T-helper 2 cell treated with Interferon-gamma antibody and Interleukin-4, amounts not matched to agents 5 μg/mL and 100 μg/mL, for 36 hours (primary cell): ENCODE measurements at regions not wholly inside any gene's neighbourhood (a gene's known extent, or its start where the extent isn't known, plus 50 kb on each side); places are given as distances from the start of the nearest gene placed in this dataset.

Experiments
- DNase-seq: peaks from one replicate; pipeline ENCODE4 v3.0.0; 2021; ENCODE audit warnings: low spot score
- H3K27ac Mint-ChIP-seq: one replicate; pipeline ENCODE4 v1.8.0; 2021; ENCODE audit warnings: mild to moderate bottlenecking, mixed read lengths
- H3K27me3 Mint-ChIP-seq: one replicate; pipeline ENCODE4 v1.8.0; 2021; ENCODE audit warnings: low read depth, mixed read lengths
- H3K36me3 Mint-ChIP-seq: one replicate; pipeline ENCODE4 v1.8.0; 2021; ENCODE audit warnings: low read depth, mixed read lengths
- H3K4me1 Mint-ChIP-seq: one replicate; pipeline ENCODE4 v1.8.0; 2021; ENCODE audit warnings: low read depth, mixed read lengths
- H3K4me3 Mint-ChIP-seq: one replicate; pipeline ENCODE4 v1.8.0; 2022; ENCODE audit warnings: mild to moderate bottlenecking, moderate library complexity, mixed read lengths
- H3K9me3 Mint-ChIP-seq: one replicate; pipeline ENCODE4 v1.8.0; 2021; ENCODE audit warnings: mixed read lengths

GRCh38 chr3:88586121-88586640, 436.4 kb downstream of the C3orf38 start:
- peaks cover 7% of the 10 kb centered on the region for H3K9me3 Mint-ChIP-seq
- no peak overlapping the region for H3K4me3 Mint-ChIP-seq
- no peaks in the 10 kb centered on the region for H3K4me1 Mint-ChIP-seq
- H3K27ac Mint-ChIP-seq: no peak overlapping the region
- DNase-seq: no peak
- H3K27me3 Mint-ChIP-seq: no peaks in the 10 kb centered on the region
- no peaks in the 10 kb centered on the region for H3K36me3 Mint-ChIP-seq

DNA sequence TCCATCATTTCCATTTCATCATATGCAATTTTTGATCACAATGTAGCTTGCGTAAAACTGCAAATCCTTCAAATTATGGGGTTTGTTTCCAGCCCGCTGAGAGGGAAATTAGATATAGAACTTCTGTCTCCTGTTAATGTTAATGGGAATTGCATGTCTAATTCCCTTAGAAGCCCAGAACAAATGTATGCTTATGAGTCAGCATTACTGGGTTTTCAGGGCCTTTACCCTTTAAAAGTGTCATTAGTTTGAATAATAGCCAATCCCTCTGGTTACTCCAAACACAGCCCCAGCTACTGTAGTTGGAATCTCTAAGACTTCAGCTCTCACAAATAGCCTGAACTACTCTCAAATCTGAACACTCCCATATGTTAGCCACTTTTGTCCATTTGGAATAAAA, 439.4 kb downstream of the C3orf38 start:
- Mint-ChIP-seq H3K36me3 (no peaks in the 10 kb centered on the region), H3K27ac (no peak overlapping the region), H3K9me3 (no peaks in the 10 kb centered on the region), H3K27me3 (no peaks in the 10 kb centered on the region), H3K4me1 (no peaks in the 10 kb centered on the region), H3K4me3 (no peak overlapping the region)
- no peak for DNase-seq

DNA sequence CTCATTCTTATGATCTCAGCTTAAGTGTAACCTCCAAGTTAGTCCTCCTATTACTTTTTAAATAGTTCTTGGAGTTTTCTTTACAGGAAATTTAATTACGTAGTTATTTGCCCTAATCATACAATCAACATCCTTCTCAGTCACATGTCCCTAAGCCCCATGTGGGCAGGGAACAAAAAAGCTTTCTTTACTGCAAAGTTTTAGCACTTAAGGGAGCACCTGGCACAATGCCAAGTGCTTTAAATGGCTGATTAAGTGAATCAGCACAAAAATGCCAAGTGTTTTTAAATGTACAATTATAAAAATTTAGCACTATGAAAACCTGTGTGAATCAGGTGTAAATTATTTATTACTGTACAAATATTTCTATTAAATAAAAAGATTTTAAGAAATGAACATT, 445.3 kb downstream of the C3orf38 start:
- no peak for DNase-seq
- Mint-ChIP-seq H3K36me3 (no peaks in the 10 kb centered on the region), H3K27me3 (no peaks in the 10 kb centered on the region), H3K9me3 (peaks cover under 1% of the 10 kb centered on the region), H3K4me1 (no peaks in the 10 kb centered on the region), H3K27ac (no peak overlapping the region), H3K4me3 (no peak overlapping the region)

DNA sequence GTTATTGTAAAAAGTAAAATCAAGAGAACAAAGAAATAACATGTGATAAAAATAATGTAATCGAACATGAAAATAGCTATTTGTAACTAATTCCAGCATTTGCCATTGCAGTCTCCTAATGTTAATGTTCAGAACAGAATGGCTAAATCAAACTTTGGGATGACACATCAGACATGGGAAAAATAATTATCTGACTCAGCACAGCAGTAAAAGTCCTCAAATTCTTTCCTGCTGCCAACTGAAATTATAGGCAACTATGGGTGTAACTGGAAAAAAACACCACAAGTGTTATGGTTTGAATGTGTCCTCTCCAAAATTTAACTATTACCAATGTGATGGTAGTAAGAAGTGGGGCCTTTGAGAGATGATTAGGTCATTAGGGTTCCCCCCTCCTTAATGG, 446.7 kb downstream of the C3orf38 start:
- H3K27ac Mint-ChIP-seq: no peak overlapping the region
- no peak for DNase-seq
- no peak overlapping the region for H3K4me3 Mint-ChIP-seq
- no peaks in the 10 kb centered on the region for H3K4me1 Mint-ChIP-seq
- H3K36me3 Mint-ChIP-seq: no peaks in the 10 kb centered on the region
- peaks cover 10% of the 10 kb centered on the region for H3K9me3 Mint-ChIP-seq
- H3K27me3 Mint-ChIP-seq: no peaks in the 10 kb centered on the region

GRCh38 chr3:88610820-88611219, 461.1 kb downstream of the C3orf38 start:
- no peaks in the 10 kb centered on the region for H3K9me3 Mint-ChIP-seq
- no peak for DNase-seq
- H3K36me3 Mint-ChIP-seq: no peaks in the 10 kb centered on the region
- H3K4me1 Mint-ChIP-seq: no peaks in the 10 kb centered on the region
- no peak overlapping the region for H3K4me3 Mint-ChIP-seq
- H3K27ac Mint-ChIP-seq: no peak overlapping the region
- H3K27me3 Mint-ChIP-seq: no peaks in the 10 kb centered on the region

DNA sequence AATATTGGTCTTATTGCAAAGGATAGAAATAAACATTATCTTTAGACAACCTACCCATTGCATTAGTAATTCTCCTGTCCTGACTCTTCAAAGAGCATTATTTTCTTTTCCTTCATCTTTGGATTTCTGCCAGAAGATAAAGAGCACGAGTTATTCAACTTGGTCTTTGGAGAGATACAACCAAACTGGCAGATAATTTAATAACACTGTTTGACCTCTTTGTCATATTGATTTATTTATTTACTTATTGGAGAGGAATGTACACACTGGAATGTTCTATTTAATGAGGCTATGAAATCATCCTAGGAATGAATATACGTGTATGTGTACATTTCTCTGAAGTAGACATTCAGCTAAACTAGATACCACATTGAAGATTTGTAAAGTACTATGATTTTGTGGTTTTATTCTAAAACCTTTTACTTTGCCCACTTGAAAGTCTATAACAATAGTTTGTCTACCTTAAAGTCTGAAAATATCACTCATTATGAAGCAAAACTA, 462.1 kb downstream of the C3orf38 start:
- DNase-seq: no peak
- H3K4me3 Mint-ChIP-seq: no peak overlapping the region
- no peak overlapping the region for H3K27ac Mint-ChIP-seq
- no peaks in the 10 kb centered on the region for H3K9me3 Mint-ChIP-seq
- no peaks in the 10 kb centered on the region for H3K4me1 Mint-ChIP-seq
- no peaks in the 10 kb centered on the region for H3K27me3 Mint-ChIP-seq
- H3K36me3 Mint-ChIP-seq: no peaks in the 10 kb centered on the region

DNA sequence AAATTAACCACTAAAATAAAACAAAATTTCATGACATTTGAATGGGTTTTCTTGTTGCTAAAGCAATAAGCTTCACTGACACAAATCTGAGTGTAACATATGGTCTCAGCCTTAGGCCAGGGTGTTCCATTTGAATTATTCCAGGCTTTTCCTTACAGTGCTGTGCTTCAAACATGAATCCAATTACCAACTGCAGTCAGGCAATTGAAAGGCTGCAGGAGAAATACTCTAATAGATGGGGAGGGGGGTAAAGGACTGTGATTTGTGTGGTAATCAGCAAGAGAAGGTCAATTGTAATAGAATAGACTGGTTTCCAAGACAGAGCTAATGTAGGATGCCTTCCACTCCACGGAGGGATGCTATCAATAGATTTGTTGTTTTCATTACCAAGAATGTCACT, 466.7 kb downstream of the C3orf38 start:
- H3K4me3 Mint-ChIP-seq: no peak overlapping the region
- H3K9me3 Mint-ChIP-seq: peaks cover 4% of the 10 kb centered on the region
- no peak overlapping the region for H3K27ac Mint-ChIP-seq
- no peaks in the 10 kb centered on the region for H3K36me3 Mint-ChIP-seq
- no peak for DNase-seq
- no peaks in the 10 kb centered on the region for H3K27me3 Mint-ChIP-seq
- no peaks in the 10 kb centered on the region for H3K4me1 Mint-ChIP-seq

GRCh38 chr3:88617283-88617682, 467.5 kb downstream of the C3orf38 start:
- Mint-ChIP-seq H3K9me3 (peaks cover 4% of the 10 kb centered on the region), H3K4me3 (no peak overlapping the region), H3K36me3 (no peaks in the 10 kb centered on the region), H3K27ac (no peak overlapping the region), H3K4me1 (no peaks in the 10 kb centered on the region), H3K27me3 (no peaks in the 10 kb centered on the region)
- no peak for DNase-seq

- no peak for DNase-seq
- Mint-ChIP-seq H3K4me3 (no peak overlapping the region), H3K9me3 (peaks cover 4% of the 10 kb centered on the region), H3K36me3 (no peaks in the 10 kb centered on the region), H3K27ac (no peak overlapping the region), H3K4me1 (no peaks in the 10 kb centered on the region), H3K27me3 (no peaks in the 10 kb centered on the region)
These were observed 468.4 kb downstream of the C3orf38 start for GRCh38 chr3:88618021-88618645.

DNA sequence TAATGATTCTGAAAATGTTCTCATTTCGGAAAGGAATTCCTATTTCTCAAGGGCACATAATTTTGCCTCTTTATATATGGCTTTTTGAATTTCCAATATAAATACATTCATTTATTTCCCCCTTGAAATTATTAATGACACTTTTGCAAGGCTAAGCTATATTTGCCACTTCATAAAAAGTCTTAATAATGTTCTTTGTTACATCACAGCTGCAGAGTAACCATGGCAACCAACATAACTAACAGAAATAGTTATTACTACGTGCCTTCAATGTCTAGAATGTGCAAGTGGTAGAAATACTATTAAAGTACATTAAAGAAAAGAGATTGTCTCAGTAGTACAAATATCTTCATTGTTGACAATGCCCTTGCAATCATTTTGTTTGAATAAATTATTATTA, 471.8 kb downstream of the C3orf38 start:
- Mint-ChIP-seq H3K36me3 (no peaks in the 10 kb centered on the region), H3K4me3 (no peak overlapping the region), H3K27me3 (no peaks in the 10 kb centered on the region), H3K4me1 (no peaks in the 10 kb centered on the region), H3K9me3 (peaks cover 4% of the 10 kb centered on the region), H3K27ac (no peak overlapping the region)
- no peak for DNase-seq

DNA sequence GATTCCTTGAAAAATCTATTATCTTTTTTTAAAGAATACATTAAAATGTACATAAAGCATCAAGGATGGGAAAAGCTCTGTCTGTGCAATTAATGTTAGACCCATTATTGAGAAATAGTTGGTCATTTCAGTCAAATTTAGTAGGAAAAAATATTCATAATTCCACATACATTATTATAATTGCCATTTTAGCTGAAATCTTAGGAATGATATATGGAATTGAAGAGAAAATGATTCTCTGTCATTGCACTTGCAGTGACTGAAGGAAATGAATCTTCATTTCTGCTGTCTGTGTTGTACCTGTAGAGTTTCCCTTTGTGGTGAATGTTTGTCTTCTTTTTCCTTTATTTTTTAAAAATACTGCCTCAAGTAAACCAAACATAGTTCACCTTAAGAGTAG, 473.9 kb downstream of the C3orf38 start:
- no peak for DNase-seq
- Mint-ChIP-seq H3K4me1 (no peaks in the 10 kb centered on the region), H3K27ac (no peak overlapping the region), H3K36me3 (no peaks in the 10 kb centered on the region), H3K9me3 (peaks cover 6% of the 10 kb centered on the region), H3K27me3 (no peaks in the 10 kb centered on the region), H3K4me3 (no peak overlapping the region)

- no peak for DNase-seq
- H3K9me3 Mint-ChIP-seq: peaks cover 14% of the 10 kb centered on the region
- no peak overlapping the region for H3K27ac Mint-ChIP-seq
- no peaks in the 10 kb centered on the region for H3K4me1 Mint-ChIP-seq
- H3K27me3 Mint-ChIP-seq: no peaks in the 10 kb centered on the region
- H3K36me3 Mint-ChIP-seq: no peaks in the 10 kb centered on the region
- no peak overlapping the region for H3K4me3 Mint-ChIP-seq
These were observed 476.8 kb downstream of the C3orf38 start for GRCh38 chr3:88626456-88627120.

- no peaks in the 10 kb centered on the region for H3K36me3 Mint-ChIP-seq
- H3K27me3 Mint-ChIP-seq: no peaks in the 10 kb centered on the region
- H3K27ac Mint-ChIP-seq: no peak overlapping the region
- no peaks in the 10 kb centered on the region for H3K4me1 Mint-ChIP-seq
- H3K4me3 Mint-ChIP-seq: no peak overlapping the region
- no peak for DNase-seq
- H3K9me3 Mint-ChIP-seq: peaks cover 14% of the 10 kb centered on the region
These were observed 478.5 kb upstream of the EPHA3 start for GRCh38 chr3:88628901-88629300.

- peaks cover 21% of the 10 kb centered on the region for H3K9me3 Mint-ChIP-seq
- DNase-seq: no peak
- H3K27ac Mint-ChIP-seq: no peak overlapping the region
- no peaks in the 10 kb centered on the region for H3K4me1 Mint-ChIP-seq
- no peaks in the 10 kb centered on the region for H3K27me3 Mint-ChIP-seq
- H3K36me3 Mint-ChIP-seq: no peaks in the 10 kb centered on the region
- no peak overlapping the region for H3K4me3 Mint-ChIP-seq
These were observed 475.2 kb upstream of the EPHA3 start for GRCh38 chr3:88632226-88632625.
